SKM-1 treated with dmso at 0.1 percent for 144 hours (cell line): ENCODE measurements at regions not wholly inside any gene's neighbourhood (a gene's known extent, or its start where the extent isn't known, plus 50 kb on each side); places are given as distances from the start of the nearest gene placed in this dataset.

Source experiments
- DNase-seq: peaks from one replicate; lab custom pipeline; 2025; ENCODE audit not compliant: unreplicated experiment; lab: John Stamatoyannopoulos, UW

DNA sequence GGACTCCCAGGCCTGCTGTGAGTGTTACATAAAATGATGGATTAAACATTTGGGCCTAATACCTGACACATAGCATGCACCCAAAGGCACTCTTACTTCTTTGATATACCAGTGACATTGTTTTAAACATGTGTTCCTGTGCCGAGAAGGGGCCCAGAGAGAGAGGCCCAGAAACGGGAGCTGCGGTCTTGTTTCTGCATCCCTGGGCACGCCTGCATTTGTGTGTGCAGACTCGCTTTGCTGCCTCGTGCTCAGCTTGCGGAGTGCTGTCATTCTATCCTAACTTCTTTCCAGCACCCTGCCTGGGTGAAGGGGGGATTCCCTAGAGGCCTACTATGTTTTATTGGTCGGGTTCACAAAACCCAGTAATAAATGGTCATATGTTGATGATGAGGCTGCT is 666.2 kb upstream of the HS6ST1 start:
- DNase-seq: no peak

- no peak for DNase-seq
Observed at GRCh38 chr2:128986026-128986715, 667.5 kb upstream of the HS6ST1 start.

DNA sequence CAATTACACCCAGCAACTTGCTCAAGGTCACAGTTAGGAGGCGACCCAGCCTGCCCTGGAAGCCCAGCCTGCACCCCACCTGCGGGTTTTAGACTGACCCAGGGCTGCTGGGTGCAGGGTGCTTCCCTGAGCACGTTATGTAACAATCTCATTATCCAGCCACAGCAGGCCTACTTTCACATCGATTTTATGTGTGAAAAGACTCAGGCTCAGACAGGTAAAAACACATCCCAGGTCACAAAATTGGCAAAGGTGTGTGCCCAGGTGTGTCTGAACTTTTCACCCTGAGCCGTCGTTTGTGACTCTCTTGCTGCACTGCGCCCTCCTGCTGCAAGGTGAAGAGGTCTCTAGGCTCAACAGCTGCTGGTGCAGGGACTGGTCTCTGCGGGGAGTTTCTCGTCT is 668.2 kb upstream of the HS6ST1 start:
- DNase-seq: no peak

GRCh38 chr2:128988326-128988725 is 669.7 kb upstream of the HS6ST1 start:
- no peak for DNase-seq

DNA sequence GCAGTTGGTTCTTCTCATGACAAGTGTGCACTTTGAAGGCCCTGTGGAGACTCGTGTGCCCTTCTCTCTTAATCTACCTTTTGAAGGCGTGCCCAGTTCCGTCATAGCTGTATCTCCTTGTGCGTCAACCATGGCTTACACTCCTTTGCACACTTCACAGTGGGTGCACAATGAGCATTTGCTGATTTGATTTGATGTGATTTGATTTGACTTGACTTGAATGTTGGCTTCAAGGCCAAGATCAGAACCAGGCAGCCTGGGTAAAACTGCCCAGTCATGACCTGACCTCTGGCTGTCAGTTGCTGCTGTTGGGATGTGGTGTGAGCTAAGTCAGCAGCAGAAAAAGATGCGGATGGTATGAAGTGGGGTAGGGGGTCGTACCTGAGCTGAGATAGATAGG is 670.3 kb upstream of the HS6ST1 start:
- DNase-seq: no peak

GRCh38 chr2:128995086-128995485 is 676.4 kb upstream of the HS6ST1 start:
- DNase-seq: no peak

DNA sequence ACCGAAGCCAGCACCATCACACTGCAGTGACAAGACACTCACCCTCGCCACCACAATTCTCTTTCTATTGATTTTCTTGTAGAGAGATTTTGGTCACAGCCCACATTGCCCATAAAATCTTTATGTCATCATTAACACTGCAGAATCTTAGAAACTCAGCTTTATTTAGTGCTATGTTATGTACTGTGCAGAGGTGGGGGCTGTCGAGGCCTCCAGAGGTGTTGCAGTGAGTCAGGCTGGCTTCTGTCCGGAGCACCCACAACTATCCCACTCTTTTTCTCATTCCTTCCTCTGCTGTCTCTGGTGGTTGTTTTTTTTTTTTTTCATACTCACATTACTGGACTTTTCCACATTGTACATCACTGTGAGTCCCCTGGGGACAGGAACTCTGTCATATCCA is 677.4 kb upstream of the HS6ST1 start:
- no peak for DNase-seq

- no peak for DNase-seq
Observed at GRCh38 chr2:128997166-128997866, 678.6 kb upstream of the HS6ST1 start.

GRCh38 chr2:129001926-129002325 is 683.3 kb upstream of the HS6ST1 start:
- DNase-seq: no peak

- DNase-seq: no peak
Observed at GRCh38 chr2:129002751-129003150, 684.1 kb upstream of the HS6ST1 start.

DNA sequence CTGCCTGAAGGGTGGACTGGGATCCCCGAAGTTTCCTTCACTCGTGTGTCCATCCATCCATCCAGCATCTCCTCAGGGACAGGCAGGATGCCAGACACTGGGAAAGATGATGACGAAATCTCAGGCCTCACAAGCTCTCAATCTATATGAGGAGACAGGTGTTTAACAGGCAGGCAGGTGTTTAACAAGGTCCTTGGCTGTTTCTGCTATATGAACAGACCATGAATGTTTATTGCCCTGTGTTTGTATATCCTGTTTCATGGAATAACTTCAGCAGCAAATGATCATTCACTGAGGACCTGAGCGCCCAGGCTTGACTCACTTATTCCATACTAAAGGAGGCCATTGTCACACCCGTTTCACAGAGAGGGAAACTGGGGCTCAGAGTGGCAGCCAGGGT is 685.8 kb upstream of the HS6ST1 start:
- no peak for DNase-seq

DNA sequence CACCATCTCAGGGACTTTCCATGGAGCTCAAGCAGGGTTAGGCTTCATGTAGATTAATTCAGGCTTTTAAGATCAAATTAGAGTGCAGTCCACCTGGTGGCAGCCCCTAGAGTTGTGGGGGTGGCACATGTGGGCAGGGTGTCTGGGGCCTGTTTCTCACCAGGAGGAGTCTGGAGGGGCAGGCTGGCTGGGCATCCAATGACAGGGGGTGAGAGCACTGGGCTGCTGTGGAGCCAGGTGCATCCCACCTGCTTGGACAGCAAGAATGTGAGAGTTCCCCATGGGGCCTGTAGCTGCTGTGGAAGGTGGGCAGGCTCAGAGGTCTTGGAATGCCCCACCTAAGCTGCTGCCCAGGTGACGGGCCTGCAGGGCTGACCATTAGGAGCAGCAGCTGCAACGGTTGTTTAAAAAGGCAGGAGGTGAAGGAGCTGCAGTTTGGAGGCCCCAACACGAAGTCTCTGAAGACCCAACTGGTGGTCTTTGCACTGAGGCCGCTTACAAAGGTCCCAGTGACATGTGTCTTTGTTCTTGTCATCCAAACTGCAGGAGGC is 686.3 kb upstream of the HS6ST1 start:
- DNase-seq: no peak

DNA sequence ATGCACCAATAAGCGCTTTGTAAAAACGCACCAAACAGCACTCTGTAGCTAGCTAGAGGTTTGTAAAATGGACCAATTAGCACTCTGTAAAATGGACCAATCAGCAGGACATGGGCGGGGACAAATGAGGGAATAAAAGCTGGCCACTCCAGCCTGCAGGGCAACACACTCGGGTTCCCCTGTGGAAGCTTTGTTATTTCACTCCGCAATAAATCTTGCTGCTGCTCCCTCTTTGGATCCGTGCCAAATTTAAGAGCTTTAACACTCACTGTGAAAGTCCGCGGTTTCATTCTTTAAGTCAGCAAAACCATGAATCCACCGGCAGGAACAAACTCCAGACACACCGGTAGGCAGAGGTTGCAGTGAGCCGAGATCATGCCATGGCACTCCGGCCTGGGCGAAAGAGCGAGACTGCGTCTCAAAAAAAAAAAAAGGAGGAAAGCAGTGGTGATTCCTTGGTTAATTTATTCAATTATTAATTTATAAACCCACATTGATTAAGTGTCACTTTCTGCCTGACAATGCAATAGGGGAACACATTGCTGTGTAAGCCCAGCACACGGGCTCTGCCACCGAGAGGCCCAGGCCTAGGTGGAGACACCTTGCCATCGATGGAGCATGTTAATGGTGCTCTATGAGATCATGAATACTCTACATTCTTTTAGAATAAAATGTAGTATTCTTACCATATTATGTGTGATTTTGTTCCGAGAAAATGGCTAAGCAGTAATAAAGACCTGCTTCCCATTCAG is 687.6 kb upstream of the HS6ST1 start:
- no peak for DNase-seq

DNA sequence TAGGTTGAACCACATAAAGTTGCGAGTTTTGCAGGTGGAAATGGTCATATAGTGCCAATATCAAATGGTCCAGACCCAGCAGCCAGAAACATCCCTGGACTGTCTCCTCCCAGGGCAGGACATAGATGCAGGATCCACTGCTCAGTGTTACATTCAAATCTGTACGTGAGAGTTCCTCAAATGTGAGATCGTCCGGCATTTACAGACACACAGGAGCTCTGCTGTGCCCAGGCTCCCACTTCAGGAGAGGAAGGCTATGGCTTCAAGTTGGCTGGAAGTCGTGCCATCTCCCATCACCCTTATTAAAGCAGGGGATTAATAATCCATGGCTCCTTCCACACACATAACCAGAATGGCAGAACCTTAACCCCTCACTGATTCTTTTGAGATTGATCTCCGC is 688.2 kb upstream of the HS6ST1 start:
- no peak for DNase-seq

GRCh38 chr2:129008055-129008880 is 689.6 kb upstream of the HS6ST1 start:
- no peak for DNase-seq

- no peak for DNase-seq
Observed at GRCh38 chr2:129008881-129009554, 690.4 kb upstream of the HS6ST1 start.

GRCh38 chr2:129009555-129010146 is 691.0 kb upstream of the HS6ST1 start:
- DNase-seq: no peak

DNA sequence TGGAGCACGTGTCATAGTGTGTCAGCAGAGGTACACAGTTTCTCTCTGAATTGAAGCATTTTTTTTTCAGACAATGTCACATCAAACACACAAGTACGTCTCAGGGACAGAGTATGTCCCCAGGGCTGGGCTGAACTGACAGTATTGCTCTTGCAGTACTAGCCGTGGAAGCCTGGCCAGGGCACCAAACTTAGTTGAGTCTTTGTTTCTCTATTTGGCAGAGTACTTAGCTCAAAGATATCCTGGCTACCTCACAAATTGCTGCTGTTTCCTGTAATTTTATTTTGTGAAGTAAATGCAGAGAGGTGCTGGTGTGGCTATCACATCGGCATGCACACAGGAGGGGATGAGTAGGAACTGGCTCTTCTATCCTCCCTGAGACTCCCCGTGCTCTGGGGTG is 691.6 kb upstream of the HS6ST1 start:
- no peak for DNase-seq

DNA sequence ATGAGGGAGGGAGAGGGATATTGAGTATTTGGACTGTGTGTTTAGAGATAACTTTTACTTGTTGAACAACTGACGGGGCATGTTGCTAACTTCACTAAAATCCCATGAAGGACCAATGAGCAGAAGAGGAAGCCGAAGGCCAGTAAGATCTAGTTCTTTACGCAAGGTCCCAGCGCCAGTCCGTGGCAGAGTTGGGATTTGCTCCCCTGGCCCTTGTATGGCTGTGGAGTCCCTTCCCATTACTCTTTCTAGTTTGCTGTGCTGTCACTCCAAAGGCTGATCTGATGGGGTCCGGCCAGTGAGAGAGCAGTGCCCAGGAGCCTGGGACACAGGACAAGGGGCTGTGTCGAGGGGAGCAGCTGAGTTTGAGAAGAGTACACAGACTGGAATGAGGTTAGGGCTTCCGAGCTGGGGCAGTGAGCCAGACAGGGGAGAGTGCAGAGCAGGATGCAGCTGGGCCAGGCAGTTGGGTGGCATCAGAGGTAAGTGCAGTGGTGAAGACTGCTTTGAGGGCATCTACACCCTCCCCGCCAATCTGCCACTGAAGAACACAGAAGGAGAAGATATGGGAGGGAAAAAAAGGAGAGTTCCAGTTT is 692.9 kb upstream of the HS6ST1 start:
- DNase-seq: no peak

DNA sequence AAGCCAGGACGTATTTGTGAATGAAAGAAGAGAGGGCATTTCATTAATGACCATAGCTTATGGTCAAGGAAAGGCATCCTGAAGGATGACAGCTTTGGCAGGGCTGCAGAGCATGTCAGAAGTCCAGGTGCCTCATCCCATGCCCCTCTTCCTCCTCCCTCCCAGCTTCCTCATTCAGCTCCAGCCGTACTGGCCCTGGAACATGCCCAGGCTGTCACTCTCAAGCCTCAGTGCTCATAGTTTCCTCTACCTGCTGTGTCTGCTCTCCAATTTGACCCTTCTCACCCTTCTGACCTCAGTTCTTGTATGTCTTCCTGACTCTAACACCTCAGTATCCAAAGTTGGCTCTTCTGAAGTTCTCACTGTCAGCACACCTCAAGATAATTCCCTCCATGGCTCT is 695.8 kb upstream of the HS6ST1 start:
- no peak for DNase-seq
